CD4-positive, alpha-beta T cell treated with Interleukin-17A for 1 hour (primary cell): ENCODE measurements at regions not wholly inside any gene's neighbourhood (a gene's known extent, or its start where the extent isn't known, plus 50 kb on each side); places are given as distances from the start of the nearest gene placed in this dataset.
"Not testable (repeated sequence)": the region's sequence is repeated elsewhere in the genome, so short reads cannot be mapped to it uniquely, and the experiment has no call there.

Source experiments
- DNase-seq: peaks from one replicate; pipeline ENCODE4 v3.0.0-alpha.2; 2020

DNA sequence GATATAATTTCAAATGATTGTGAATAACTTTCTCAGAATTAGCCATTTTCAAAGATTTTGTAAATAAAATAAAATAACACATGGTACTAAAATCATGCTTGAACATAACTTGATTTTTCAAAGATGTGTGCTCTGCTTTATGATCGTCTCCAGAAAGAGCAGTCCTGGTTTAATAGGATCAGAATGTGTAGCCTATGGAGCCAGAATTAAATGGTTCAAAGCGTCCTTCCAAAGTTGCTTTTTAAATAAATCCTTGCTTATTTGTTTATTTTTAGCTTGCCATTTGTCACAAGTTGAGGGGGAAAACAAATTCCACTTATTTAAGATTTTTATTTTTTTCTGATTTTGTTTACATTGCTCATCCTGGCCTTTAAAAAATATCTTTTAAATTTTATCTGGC is 123.7 kb upstream of the SPRED1 start:
- no peak for DNase-seq

DNA sequence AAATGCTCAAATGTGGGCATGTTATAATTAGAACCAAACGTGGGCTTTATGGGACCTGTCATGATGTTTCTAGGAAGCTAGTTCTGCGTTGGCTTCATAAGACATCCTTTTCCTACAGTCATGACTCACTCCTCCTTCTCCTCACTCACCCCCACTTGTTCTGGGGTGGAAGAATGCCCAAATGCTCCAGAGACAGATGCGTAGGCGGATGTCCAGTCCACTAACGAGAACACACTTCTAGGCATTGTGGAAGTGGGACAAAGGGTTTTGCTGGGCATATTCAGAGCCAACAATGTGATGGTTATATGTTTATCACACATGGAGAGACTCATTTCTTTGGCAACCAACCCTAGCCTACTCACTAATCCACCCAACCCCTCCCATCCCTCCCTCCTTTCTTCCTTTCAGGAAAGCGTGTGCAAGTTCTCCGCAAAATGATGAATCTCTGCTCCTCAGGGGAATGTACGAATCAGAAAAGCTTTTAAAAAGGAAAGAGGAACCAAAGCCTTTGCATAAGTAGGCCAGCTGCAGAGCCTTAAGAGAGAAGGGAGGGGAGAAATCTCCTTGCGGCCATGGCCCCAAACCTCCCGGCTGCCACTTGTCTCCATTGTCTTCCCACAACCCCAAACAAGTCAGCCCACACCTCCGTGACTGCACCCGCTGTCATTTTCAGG is 123.0 kb upstream of the SPRED1 start:
- no peak for DNase-seq

DNA sequence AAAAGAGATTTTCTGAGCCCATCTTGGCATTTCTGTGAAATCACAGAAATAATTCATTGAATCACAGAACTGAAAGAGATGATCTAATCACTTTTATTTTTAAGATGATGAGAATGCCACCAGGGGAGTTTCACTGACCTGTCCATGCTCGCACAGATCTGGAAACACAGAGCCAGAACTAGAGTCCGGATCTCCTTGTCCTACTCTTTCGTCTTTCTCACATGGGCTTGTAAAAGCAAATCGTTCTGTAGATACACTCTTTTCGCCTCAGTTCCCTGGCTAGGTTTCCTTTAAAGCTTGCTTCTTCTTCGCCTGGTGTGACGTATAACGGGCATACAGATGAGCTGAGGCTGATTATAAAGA is 122.5 kb upstream of the SPRED1 start:
- DNase-seq, result no peak

DNA sequence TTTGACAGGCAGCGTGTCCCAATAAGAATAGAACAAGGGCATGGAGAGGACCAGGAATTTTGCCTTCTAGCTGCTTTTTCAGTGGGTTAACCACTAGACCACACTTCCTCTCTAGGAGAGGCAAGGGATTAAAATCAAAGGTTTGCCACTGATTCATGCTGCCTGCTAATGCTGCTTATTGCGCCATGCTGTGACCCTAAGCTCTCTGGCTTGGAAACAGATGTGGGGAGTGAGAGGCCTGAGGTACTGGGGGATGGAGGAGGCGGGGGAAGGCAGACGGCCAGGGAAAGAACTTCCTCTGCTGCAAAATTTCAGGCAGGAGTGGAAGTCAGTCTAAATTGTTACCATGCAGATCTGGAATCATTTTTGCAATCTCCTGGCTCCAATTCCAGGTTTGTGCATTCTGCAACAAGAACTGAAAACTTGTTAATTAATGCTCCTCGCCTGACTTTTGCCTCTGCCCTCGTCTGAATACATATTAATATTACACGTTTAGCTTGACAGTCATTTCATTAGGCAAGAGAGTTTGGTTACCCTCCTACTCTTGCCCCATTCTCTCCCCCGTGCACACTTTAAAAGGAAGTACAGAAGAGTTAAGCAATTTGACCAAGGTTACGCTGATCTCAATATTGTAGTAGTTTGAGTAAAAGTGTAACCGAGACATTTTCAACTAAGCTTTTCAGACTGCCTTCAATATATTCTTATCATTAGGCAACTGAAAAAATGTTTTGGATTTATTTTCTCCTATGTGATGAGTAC is 121.7 kb upstream of the SPRED1 start:
- no peak for DNase-seq

DNA sequence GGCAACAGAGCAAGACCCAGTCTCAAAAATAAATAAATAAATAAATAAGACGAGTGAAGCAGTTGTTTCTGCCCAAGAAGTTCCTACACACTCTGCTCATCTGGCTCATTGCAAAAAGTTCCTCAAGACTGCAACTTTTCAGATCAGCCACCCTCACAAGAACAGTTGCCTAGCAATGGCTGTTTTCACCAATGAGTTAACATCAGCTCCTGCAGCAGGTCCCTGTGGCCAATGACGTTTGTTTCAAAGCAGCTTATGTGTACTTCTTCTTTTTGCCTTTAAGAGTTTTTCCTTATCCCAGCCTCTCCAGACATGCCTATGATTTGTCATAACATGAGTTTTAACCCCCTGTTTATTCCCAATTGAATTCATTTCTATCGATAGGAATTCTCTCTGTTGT is 118.4 kb upstream of the SPRED1 start:
- DNase-seq, result no peak

DNA sequence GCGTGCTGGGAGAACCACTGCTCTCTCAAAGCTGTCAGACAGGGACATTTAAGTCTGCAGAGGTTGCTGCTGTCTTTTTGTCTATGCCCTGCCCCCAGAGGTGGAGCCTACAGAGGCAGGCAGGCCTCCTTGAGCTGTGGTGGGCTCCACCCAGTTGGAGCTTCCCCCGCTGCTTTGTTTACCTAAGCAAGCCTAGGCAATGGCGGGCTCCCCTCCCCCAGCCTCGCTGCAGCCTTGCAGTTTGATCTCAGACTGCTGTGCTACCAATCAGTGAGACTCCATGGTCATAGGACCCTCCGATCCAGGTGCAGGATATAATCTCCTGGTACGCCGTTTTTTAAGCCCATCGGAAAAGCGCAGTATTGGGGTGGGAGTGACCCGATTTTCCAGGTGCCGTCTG is 110.4 kb upstream of the SPRED1 start:
- DNase-seq, result not testable (repeated sequence)

DNA sequence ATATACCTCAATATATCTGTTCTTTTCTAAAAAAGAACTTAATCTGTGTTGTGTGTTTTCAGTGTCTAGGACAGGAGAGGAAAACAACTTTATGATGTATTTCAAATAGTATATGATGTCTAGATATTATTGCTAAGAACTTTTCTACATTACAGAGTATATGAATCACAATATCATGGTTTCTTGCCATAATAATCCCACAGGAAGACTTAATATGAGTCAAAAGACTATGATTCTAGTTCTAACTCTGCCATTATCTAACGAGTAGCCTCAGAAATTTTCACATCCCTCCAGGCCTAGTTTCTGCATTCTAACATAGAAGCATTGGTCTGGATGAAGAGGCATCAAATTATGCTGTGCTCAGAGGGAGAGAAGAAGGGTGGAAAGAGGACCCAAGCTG is 107.7 kb upstream of the SPRED1 start:
- DNase-seq, result no peak

DNA sequence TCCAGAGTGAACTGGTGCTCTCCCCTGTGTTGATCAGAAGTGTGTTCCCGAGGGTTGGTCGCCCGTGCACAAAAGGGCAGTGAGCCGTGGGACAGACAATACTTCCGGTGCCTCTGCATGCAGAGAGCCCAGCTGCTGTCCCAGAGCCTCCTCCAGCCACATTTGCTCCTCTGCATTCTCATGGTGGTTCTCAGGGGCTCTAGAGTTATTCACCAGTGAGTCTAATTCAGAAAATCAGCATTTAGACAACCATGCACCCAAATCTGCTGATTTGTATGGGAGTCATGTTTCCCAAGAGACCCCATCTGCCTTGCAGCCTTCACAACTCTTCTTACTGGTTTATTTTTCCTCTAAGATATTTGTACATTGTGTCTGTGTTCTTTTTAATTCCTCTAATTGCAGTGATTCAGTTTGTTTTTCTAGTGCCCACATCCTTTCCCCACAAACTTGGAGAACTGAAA is 107.0 kb upstream of the SPRED1 start:
- no peak for DNase-seq

DNA sequence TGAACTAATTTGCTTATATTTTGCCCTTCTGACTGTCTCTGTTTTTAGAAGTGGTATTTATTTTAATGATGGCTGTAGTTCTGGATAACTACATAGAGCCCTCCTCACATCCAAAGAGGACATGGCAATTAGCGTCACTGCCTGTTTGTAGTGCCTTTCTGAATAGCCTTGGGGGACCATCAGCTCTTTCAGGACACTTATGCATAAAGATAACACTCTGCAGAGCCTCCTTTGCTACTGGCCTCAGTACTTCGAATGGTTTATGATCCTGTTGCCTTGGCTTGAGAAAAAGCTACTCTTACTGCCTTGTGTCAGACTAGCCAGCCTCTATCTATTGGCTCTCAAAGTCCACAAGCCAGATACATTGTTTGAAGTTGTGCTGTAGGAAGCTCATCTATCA is 105.4 kb upstream of the SPRED1 start:
- no peak for DNase-seq

DNA sequence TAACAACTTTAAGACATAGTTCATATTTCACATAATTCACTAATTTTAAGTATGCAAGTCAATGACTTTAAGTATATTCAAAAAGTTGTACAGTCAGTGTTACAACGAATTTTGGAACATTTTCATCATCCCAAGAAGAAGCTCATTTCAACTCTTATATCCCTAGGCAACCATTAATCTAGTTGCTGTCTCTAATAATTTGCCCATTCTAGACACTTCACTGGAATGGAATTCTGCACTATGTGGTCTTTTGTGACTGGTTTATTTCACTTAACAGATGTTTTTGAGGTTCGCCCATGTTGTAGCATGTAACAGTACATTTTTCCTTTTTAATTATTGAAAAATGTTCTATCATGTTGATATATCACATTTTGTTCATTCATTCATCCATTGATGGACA is 104.2 kb upstream of the SPRED1 start:
- DNase-seq, result no peak

DNA sequence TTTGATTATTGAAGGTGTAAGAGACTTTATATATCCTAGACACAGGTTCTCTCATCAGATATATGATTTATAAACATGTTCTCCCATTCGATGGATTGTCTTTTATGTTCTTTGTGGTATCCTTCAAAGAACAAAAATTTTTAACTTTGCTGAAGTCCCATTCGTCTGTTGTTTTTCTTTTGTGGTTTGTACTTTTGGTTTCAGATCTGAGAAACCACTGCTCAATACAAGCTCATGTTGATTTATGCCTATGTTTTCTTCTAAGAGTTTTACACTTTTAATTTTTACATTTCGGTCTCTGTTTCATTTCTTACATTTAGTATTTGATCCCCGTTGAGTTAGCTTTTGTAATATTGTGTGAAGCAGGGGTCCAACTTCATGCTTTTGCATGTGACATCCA is 103.3 kb upstream of the SPRED1 start:
- DNase-seq, result no peak

DNA sequence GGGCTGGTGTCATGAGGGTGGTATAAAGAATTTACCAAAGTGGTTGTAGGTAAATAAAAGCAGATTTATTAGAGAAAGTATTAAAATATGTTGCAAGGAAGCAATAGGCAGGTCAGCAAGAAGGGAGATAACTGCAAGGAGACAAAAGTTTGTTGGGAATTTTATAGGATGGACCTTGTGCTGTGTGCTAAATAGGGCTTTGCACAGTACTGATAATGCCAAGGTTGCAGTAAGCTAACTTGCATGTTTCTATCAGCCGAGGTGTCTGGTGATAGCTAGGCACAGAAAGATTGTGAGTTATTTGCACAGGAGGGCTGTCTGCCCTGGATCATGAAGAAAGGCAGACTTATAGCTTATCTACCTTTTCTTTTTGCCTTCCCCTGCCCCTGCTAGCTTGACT is 102.5 kb upstream of the SPRED1 start:
- DNase-seq, result no peak

DNA sequence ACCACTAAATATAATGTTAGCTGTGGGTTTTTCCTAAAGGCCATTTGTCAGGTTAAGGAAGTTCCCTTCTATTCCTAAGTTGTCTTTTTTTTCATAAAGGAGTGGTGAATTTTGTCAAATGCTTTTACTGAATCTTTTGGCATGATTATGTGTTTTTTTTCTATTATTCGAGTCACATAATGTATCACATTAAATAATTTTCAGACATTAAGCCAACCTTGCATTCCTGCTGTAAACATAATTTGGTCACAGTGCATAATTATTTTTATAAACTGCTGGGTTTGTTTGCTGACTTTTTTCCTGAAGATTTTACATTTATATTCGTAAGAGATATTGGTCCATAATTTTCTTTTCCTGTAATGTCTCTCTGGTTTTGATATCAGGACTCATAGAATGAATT is 101.8 kb upstream of the SPRED1 start:
- DNase-seq, result no peak

DNA sequence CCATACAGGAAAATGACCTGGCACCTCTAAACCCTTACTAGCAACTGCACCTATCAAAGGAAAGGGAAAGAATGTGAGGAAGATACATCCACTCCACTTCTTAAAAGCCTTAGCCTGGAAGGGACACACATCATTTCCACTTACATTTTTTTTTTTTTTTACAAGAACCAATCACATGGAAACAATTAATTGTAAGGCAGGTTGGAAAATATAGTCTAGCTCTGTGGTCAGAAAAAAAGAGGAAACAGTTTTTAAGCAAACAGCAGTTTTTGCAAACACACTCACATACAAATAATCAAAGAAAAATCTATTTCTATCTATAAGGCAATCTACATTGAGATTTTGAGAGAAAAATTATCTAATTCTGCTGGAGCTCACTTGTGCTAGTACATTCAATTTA is 98.9 kb upstream of the SPRED1 start:
- DNase-seq, result no peak

DNA sequence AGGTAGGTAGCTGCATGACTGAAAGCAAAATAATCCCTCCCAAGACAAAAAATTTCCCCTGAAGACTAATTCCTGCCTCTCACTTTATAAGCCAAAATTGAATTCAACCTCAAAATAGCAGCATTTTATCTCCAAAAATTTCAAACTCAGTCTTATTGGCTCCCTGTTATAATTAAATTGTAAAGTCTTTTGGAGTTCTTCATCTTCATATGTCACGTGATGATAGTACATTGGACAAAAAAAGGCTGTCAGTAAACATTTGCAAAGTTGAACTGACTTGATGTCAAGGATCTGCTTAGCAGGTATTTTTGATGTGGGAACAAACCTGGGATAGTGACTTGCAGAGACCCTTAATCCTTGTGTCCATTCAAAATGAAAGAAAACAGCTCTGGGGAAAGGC is 98.4 kb upstream of the SPRED1 start:
- DNase-seq, result no peak

DNA sequence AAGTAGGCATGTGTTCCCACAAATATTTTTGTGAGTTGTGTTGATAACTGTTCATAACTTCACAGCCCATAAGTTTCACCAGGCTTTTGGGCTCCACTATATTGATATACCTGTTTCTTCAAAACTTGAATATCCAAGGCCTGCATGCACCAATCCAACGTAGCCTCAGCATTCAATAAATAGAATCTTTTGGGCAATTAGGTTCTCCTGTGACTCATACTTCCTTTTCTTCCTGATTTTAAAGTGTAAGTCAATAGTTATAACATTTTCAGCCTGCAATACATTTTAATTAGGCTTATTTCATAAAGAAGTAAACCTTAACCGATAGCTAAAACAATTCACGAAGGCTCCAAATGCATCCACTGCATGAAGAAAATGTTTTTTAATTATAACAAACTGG is 97.8 kb upstream of the SPRED1 start:
- no peak for DNase-seq

DNA sequence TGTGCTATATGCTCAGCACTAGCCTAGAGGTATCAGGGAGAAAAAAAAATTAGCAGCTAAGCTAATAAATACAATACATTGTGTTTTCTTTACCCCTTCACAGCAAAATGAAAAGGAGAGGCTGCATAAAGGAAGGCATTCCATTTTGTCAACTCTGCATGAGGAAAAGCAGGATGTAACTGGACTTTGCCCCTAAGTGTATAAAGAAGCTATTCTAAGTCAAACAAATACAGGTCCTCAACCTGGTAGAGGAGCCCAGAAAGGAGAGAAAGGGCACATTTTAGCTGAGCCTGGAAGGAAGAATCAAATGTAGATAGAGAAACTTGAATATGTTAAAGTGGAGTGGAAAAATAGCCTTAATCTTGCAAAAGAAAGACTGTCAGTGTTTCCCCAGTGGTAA is 89.0 kb upstream of the SPRED1 start:
- DNase-seq, result no peak

DNA sequence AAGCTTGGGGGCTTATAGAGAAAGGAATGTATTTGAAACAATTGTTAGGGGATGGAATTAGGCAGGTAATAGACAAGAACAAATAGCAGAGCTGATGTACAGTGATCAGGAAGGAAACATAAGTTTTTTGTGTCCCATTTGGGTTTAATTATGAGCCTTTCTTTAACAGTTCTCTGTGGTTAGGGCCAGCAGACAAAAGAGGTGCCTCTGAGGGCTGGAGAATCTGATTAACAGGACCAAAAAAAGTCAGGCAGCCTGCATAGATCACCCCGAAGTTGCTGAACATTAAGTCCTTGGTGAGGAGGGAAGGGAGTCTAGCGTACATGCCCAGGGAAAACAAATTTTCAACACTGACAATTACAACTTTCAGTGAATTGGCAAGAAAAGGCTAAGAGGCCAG is 88.6 kb upstream of the SPRED1 start:
- no peak for DNase-seq

DNA sequence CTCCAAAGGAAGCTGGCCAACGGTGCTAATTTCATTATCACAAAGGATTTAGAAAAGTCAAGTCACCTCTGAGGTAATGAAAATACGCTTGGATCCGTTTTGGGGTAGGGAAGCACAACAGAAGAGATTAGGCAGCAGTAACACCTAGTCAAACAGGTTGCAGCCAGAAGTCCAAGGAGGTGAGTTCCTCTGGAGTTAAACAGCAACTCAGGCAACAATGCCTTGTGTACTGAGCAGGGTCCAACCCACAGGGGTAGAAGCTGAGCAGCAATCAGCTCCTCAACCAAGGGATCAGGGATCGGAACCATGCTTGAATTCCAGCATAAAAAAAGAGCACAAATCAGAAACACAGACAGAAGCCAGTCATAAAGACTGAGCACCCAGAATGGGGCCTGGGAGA is 88.1 kb upstream of the SPRED1 start:
- DNase-seq, result no peak

DNA sequence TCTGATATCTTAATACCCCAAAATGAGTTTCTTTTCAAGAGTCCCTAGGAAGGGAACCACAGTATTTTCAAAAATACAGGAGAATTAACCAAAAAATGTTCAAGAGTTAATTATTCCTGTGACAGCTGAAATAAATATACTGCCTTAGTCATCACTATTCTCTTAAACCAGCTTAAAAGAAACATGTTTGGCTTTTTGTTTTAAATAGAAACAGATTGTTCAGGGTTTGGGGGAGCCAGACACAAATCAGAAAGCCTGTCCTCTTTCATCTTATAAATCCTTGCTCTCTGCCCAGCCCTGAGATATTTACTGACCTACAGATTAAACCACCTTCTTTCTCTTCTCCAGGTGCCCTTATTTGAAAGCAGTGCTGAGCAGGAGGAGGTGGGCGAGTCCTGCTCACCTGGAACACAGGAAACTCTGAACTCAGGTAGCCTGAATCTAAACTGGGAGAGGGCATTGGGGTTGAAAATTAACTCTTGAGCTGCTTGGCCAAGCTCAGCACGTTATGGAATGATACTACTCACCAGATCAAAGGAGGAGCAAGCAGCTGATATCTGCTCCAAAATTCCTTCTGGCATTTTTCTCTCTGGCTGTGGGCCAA is 84.1 kb upstream of the SPRED1 start:
- no peak for DNase-seq

DNA sequence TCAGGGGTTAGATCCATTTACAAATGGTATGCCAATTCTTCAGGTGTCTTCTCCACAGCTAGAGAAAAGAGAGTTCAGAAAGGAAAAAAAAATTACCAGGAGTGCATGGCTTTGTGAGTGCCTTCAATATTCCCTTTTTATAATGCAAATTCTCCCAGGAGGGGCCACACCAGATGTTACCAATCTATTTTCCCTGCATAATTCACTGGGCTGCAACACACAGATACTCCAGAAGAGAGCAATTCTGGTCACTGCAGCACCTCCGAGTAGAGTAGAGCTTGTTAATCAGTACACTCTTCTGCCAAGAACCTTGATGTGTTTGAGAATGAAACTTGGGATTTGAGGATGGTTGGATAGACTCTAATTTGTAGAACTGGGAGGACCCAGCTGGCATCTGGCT is 80.7 kb upstream of the SPRED1 start:
- no peak for DNase-seq

DNA sequence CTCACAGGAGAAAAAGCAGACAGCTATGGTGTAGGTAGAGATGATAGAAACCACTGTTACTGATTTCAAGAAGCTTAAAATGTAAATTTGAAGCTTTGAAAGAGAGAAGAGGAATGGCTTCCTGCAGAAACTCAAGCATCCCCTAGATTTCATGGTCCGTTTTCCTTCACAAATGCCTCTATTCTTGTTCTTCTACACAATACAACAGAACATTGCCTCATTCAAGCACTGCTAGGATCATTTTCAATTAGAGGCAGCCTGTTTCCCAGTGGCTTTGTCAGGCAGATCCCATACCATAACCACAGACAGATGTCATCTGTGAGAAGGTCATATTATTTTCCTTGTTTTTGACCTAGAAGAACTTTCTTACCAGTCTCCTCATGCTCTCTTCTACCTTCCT is 77.9 kb upstream of the SPRED1 start:
- no peak for DNase-seq

DNA sequence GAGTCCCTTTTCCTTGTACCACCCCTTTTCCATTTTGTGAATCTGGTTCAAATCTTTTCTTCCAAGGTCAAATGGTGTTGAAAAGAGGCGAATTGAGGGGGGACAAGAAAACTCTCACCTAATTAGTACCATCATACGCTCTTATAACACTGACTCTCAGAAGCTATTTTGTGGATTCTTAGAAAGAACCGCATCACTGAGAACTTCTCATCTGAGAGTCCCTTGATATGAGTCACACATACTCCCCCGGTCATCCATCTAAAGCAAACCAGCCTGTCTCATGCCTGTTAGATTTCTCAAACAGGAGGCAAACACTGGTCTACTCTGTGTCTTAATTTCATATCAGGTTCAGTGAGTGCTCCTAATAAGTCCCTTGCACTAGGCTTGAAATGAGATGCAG is 76.5 kb upstream of the SPRED1 start:
- no peak for DNase-seq

DNA sequence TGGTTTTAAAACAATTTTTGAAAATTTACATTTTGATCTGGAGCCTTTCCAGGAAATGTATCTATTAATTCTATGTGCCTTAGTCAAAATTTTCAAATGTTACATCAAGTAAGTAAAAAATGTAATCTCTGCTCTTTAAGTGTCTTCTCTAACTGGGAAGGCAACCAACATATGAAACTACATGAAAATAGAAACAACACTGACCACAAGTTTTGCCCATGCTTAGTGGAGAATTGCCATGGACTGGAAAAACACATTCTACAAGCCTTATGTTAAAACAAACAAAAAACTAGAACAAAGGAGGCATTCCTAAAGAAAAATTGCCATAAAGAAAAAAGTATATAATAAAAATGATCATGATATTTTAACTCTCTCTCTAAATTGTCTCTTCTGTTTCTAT is 75.9 kb upstream of the SPRED1 start:
- DNase-seq, result no peak

DNA sequence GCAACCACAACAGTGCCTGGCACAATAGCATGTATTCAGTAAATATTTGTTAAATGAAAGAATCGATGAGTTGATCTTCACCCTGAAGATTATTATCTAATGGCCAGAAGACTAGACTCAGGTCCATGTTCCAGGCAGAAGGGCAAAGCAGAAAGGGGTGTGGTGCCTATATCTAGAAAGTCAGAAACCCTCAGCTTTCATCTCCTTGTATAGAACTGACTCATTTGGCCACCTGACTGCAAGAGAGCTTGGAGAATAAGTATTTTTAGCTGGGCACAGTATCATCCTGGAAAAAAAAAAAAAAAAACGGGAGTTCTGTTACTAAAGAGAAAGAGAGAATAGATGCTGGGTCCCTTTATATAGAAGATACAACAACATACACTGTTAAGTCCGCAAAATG is 69.7 kb upstream of the SPRED1 start:
- no peak for DNase-seq
